Panc1 (cell line): ENCODE measurements at regions not wholly inside any gene's neighbourhood (a gene's known extent, or its start where the extent isn't known, plus 50 kb on each side); places are given as distances from the start of the nearest gene placed in this dataset.

Source experiments
- ATAC-seq: fragments of 200-7000 bp; cut with Tn5 transposase; 2 replicates; pipeline ENCODE4 v1.9.1; 2020; ENCODE audit warnings: mild to moderate bottlenecking, moderate library complexity
- BruUV-seq: library from RNA; stranded (reverse); fragments of 400-500 nt; replicated peaks from 2 replicates; lab custom pipeline; 2021; lab: Mats Ljungman, UMichigan
- CTCF ChIA-PET: fragments of 300-600 bp; sonication (Branson Sonifier 250); formaldehyde crosslinking; loops from one replicate; lab custom pipeline; 2022; ENCODE audit warnings: antibody characterized with exemption; lab: Charles Lee
- POLR2A ChIA-PET: fragments of 300-600 bp; sonication (Branson Sonifier 250); formaldehyde crosslinking; loops from one replicate; lab custom pipeline; 2022; ENCODE audit warnings: antibody characterized with exemption; lab: Charles Lee
- DNase-seq: peaks from one replicate; pipeline ENCODE4 v3.0.0-alpha.2; 2010; ENCODE audit warnings: low read depth, low spot score
- H3K27ac ChIP-seq: 2 replicates; pipeline ENCODE4 v1.5.1; 2011; ENCODE audit warnings: mild to moderate bottlenecking, low read length, inconsistent platforms
- H3K27me3 ChIP-seq: fragments of 200-500 bp; sonication (Bioruptor generic); 2 replicates; pipeline ENCODE4 v1.6.0; 2014; ENCODE audit warnings: low read length, inconsistent platforms; ENCODE audit not compliant: control insufficient read depth, insufficient read depth
- H3K36me3 ChIP-seq: fragments of 200-500 bp; sonication (Bioruptor generic); 2 replicates; pipeline ENCODE4 v1.5.1; 2014; ENCODE audit warnings: inconsistent platforms, mild to moderate bottlenecking, low read length, moderate library complexity; ENCODE audit not compliant: control insufficient read depth, insufficient read depth
- H3K4me1 ChIP-seq: 2 replicates; pipeline ENCODE4 v1.5.1; 2011; ENCODE audit warnings: inconsistent platforms, mild to moderate bottlenecking, low read length, moderate library complexity; ENCODE audit not compliant: control insufficient read depth, insufficient read depth
- H3K4me3 ChIP-seq, 2 experiments: 2 replicates each; pipeline ENCODE4 v1.5.1; 2011 to 2012; ENCODE audit warnings: low read depth in 2 of 2, low read length in 2 of 2, mild to moderate bottlenecking in 2 of 2, inconsistent platforms in 1 of 2, moderate library complexity in 1 of 2
- H3K9me3 ChIP-seq: fragments of 200-500 bp; sonication (Bioruptor generic); 2 replicates; pipeline ENCODE4 v1.5.1; 2014; ENCODE audit warnings: low read depth, mild to moderate bottlenecking, inconsistent platforms, low read length, moderate library complexity; ENCODE audit not compliant: control insufficient read depth, insufficient read depth
- POLR2AphosphoS5 ChIP-seq: IDR thresholded peaks from 2 replicates; pipeline ENCODE4 v1.6.1; 2012; ENCODE audit warnings: mild to moderate bottlenecking, low read depth, low read length, moderate library complexity
- SIN3A ChIP-seq: IDR thresholded peaks from 2 replicates; pipeline ENCODE4 v1.6.1; 2012; ENCODE audit warnings: low read depth, mild to moderate bottlenecking, low read length, moderate library complexity, borderline replicate concordance; ENCODE audit not compliant: insufficient read depth
- TCF7L2 ChIP-seq: IDR thresholded peaks from 2 replicates; pipeline ENCODE4 v1.6.1; 2011; ENCODE audit warnings: mild to moderate bottlenecking, low read depth, low read length, inconsistent platforms
- in situ Hi-C: cut with HindIII; loops from 2 replicates; pipeline ENCODE4 v1.10.0; 2016; ENCODE audit warnings: low sequenced_read_pairs, low pct_unique_long_range_greater_than_20kb
- intact Hi-C: fragments of 100-400 bp; cut with micrococcal nuclease; formaldehyde crosslinking; loops from one replicate; pipeline ENCODE4 v1.10.0; 2022; ENCODE audit not compliant: unreplicated experiment
- TF ChIP-seq, protein P1 (sequence below), 2 experiments: IDR thresholded peaks; 2 replicates each; pipeline ENCODE4 v1.6.1; 2011 to 2012; ENCODE audit warnings: low read depth in 2 of 2, control low read depth in 1 of 2, low read length in 1 of 2, mild to moderate bottlenecking in 1 of 2, moderate library complexity in 1 of 2; ENCODE audit not compliant: insufficient read depth in 1 of 2
- TF ChIP-seq, protein P2 (sequence below): fragments of 450-650 bp; IDR thresholded peaks from 2 replicates; pipeline ENCODE4 v1.5.1; 2017; ENCODE audit warnings: mild to moderate bottlenecking

DNA sequence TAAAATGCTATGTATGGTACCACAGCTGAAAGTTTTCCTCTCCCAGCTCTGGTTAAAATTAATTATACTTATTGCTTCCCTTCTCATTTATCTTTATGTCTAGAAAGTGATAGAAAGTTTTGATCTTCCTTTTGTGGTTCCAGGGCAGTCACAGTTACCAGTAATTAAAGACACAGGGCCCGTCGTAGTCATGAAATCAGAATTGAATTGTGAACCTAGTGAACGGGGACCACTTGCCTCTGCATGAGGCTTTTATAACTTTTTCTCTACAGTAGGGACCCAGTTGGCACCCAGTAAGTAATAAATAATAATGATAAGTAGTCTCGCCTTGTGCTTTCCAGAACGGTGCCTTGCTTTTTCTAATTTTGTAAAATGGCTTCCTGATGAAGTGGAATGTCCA, 231.7 kb upstream of the SATB1 start:
- H3K4me3 ChIP-seq: no peak overlapping the region
- no peak overlapping the region for H3K27ac ChIP-seq
- no peaks in the 10 kb centered on the region for H3K9me3 ChIP-seq
- POLR2A ChIA-PET: no interaction called here
- ATAC-seq (no peak), DNase-seq (no peak)
- TF ChIP-seq, protein P1, sequence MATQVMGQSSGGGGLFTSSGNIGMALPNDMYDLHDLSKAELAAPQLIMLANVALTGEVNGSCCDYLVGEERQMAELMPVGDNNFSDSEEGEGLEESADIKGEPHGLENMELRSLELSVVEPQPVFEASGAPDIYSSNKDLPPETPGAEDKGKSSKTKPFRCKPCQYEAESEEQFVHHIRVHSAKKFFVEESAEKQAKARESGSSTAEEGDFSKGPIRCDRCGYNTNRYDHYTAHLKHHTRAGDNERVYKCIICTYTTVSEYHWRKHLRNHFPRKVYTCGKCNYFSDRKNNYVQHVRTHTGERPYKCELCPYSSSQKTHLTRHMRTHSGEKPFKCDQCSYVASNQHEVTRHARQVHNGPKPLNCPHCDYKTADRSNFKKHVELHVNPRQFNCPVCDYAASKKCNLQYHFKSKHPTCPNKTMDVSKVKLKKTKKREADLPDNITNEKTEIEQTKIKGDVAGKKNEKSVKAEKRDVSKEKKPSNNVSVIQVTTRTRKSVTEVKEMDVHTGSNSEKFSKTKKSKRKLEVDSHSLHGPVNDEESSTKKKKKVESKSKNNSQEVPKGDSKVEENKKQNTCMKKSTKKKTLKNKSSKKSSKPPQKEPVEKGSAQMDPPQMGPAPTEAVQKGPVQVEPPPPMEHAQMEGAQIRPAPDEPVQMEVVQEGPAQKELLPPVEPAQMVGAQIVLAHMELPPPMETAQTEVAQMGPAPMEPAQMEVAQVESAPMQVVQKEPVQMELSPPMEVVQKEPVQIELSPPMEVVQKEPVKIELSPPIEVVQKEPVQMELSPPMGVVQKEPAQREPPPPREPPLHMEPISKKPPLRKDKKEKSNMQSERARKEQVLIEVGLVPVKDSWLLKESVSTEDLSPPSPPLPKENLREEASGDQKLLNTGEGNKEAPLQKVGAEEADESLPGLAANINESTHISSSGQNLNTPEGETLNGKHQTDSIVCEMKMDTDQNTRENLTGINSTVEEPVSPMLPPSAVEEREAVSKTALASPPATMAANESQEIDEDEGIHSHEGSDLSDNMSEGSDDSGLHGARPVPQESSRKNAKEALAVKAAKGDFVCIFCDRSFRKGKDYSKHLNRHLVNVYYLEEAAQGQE (IDR thresholded peaks at IDR 0.05; ENCODE audit: insufficient read depth in 1 of 2, low read depth in 2 of 2, low read length in 1 of 2): no peak
- no peaks in the 10 kb centered on the region for H3K4me1 ChIP-seq
- no peaks in the 10 kb centered on the region for H3K36me3 ChIP-seq
- BruUV-seq: no TSS peak
- CTCF ChIA-PET: no interaction called here
- intact Hi-C loops: no loop called here
- H3K27me3 ChIP-seq: no peaks in the 10 kb centered on the region
- in situ Hi-C loops: no loop called here

DNA sequence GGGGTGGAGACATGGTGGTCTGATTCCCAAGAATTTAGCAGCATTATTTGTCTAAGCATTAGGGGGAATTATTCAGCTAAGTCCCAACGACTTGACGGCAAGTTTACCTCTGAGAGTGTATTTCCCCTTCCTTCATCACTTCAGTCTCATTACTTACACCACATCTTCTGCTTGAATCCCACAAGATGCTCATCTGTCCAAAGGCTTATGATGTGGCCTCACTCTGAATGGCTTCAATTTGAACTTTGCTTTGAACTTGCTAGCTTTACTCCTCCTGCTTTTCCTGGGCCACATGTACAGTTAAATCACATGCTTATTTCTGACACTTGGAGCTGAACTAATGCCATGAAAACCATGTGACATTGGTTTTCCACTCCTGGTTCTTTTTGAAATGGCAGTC, 231.3 kb upstream of the SATB1 start:
- Histone ChIP-seq H3K27me3 (no peaks in the 10 kb centered on the region), H3K4me1 (no peaks in the 10 kb centered on the region), H3K36me3 (no peaks in the 10 kb centered on the region), H3K27ac (no peak overlapping the region), H3K4me3 (no peak overlapping the region), H3K9me3 (no peaks in the 10 kb centered on the region)
- POLR2A ChIA-PET: no interaction called here
- TF ChIP-seq, protein P1 (IDR thresholded peaks at IDR 0.05; ENCODE audit: insufficient read depth in 1 of 2, low read depth in 2 of 2, low read length in 1 of 2): no peak
- TF ChIP-seq TCF7L2: no peak
- TF ChIP-seq, protein P2, sequence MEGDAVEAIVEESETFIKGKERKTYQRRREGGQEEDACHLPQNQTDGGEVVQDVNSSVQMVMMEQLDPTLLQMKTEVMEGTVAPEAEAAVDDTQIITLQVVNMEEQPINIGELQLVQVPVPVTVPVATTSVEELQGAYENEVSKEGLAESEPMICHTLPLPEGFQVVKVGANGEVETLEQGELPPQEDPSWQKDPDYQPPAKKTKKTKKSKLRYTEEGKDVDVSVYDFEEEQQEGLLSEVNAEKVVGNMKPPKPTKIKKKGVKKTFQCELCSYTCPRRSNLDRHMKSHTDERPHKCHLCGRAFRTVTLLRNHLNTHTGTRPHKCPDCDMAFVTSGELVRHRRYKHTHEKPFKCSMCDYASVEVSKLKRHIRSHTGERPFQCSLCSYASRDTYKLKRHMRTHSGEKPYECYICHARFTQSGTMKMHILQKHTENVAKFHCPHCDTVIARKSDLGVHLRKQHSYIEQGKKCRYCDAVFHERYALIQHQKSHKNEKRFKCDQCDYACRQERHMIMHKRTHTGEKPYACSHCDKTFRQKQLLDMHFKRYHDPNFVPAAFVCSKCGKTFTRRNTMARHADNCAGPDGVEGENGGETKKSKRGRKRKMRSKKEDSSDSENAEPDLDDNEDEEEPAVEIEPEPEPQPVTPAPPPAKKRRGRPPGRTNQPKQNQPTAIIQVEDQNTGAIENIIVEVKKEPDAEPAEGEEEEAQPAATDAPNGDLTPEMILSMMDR: no peak
- TF ChIP-seq POLR2AphosphoS5: no peak
- no peak for TF ChIP-seq SIN3A
- intact Hi-C loops: no loop called here
- DNase-seq: no peak
- in situ Hi-C loops: no loop called here
- ATAC-seq: no peak
- CTCF ChIA-PET: no interaction called here
- no TSS peak for BruUV-seq
